ENCODE measurements at regions not wholly inside any gene's neighbourhood (a gene's known extent, or its start where the extent isn't known, plus 50 kb on each side); places are given as distances from the start of the nearest gene placed in this dataset.

- no peak for DNase-seq (ENCODE audit: low read depth)
These were observed 171.3 kb downstream of the C5orf15 start for GRCh38 chr5:133797167-133797566.

GRCh38 chr5:133796186-133796585 is 172.2 kb downstream of the C5orf15 start:
- no peak for DNase-seq (ENCODE audit: low read depth)

GRCh38 chr5:133794771-133795415 is 173.5 kb downstream of the C5orf15 start:
- no peak for DNase-seq (ENCODE audit: low read depth)

GRCh38 chr5:133793756-133794465 is 174.5 kb downstream of the C5orf15 start:
- DNase-seq (ENCODE audit: low read depth) = no peak

GRCh38 chr5:133792655-133793054 is 175.8 kb downstream of the C5orf15 start:
- no peak for DNase-seq (ENCODE audit: low read depth)

- no peak for DNase-seq (ENCODE audit: low read depth)
These were observed 176.4 kb downstream of the C5orf15 start for GRCh38 chr5:133792024-133792423.

GRCh38 chr5:133790898-133791297 is 177.5 kb downstream of the C5orf15 start:
- DNase-seq (ENCODE audit: low read depth) = no peak

- DNase-seq (ENCODE audit: low read depth) = no peak
These were observed 177.1 kb upstream of the FSTL4 start for GRCh38 chr5:133789428-133789827.

GRCh38 chr5:133788121-133788520 is 175.8 kb upstream of the FSTL4 start:
- DNase-seq (ENCODE audit: low read depth) = no peak

GRCh38 chr5:133786420-133786819 is 174.1 kb upstream of the FSTL4 start:
- no peak for DNase-seq (ENCODE audit: low read depth)

GRCh38 chr5:133785182-133785581 is 172.8 kb upstream of the FSTL4 start:
- no peak for DNase-seq (ENCODE audit: low read depth)

GRCh38 chr5:133783481-133783880 is 171.1 kb upstream of the FSTL4 start:
- DNase-seq (ENCODE audit: low read depth) = no peak

- no peak for DNase-seq (ENCODE audit: low read depth)
These were observed 170.4 kb upstream of the FSTL4 start for GRCh38 chr5:133782736-133783135.

- DNase-seq (ENCODE audit: low read depth) = no peak
These were observed 169.3 kb upstream of the FSTL4 start for GRCh38 chr5:133781436-133782225.

- DNase-seq (ENCODE audit: low read depth) = no peak
These were observed 168.4 kb upstream of the FSTL4 start for GRCh38 chr5:133780619-133781280.

- DNase-seq (ENCODE audit: low read depth) = no peak
These were observed 167.6 kb upstream of the FSTL4 start for GRCh38 chr5:133779828-133780475.

- no peak for DNase-seq (ENCODE audit: low read depth)
These were observed 166.3 kb upstream of the FSTL4 start for GRCh38 chr5:133778636-133779035.

GRCh38 chr5:133777951-133778350 is 165.6 kb upstream of the FSTL4 start:
- DNase-seq (ENCODE audit: low read depth) = no peak

GRCh38 chr5:133775584-133776304 is 163.4 kb upstream of the FSTL4 start:
- no peak for DNase-seq (ENCODE audit: low read depth)

- no peak for DNase-seq (ENCODE audit: low read depth)
These were observed 161.2 kb upstream of the FSTL4 start for GRCh38 chr5:133773247-133774202.
